H1 (cell line): ENCODE measurements at regions not wholly inside any gene's neighbourhood (a gene's known extent, or its start where the extent isn't known, plus 50 kb on each side); places are given as distances from the start of the nearest gene placed in this dataset.

Experiments used
- CTCF ChIA-PET: fragments of 300-600 bp; sonication (Branson Sonifier 250); formaldehyde crosslinking; loops from one replicate; lab custom pipeline; 2021; ENCODE audit not compliant: partially characterized antibody; lab: Charles Lee
- POLR2A ChIA-PET: fragments of 300-600 bp; sonication (Branson Sonifier 250); formaldehyde crosslinking; loops from one replicate; lab custom pipeline; 2021; ENCODE audit warnings: inconsistent platforms; ENCODE audit not compliant: partially characterized antibody; lab: Charles Lee
- DNase-seq, 2 experiments: peaks; one replicate each; pipeline versions ENCODE4 v3.0.0 to v3.0.0-alpha.2; 2010 to 2022; ENCODE audit warnings: low spot score in 2 of 2, low read depth in 1 of 2, mixed read lengths in 1 of 2
- FAIRE-seq: peaks from 2 replicates; lab custom pipeline; 2011; peaks lifted over from hg19 to GRCh38; lab: Jason Lieb, UNC
- H2AFZ ChIP-seq: 2 replicates; pipeline ENCODE4 v1.8.1; 2012; ENCODE audit warnings: low read length, inconsistent platforms
- H2AK5ac ChIP-seq: 2 replicates; pipeline ENCODE4 v1.6.1; 2013; ENCODE audit warnings: low read depth, low read length
- H2BK120ac ChIP-seq: replicated peaks from 2 replicates; pipeline ENCODE3; 2013; ENCODE audit warnings: low read depth, low read length, inconsistent platforms
- H2BK12ac ChIP-seq: 2 replicates; pipeline ENCODE4 v1.6.1; 2013; ENCODE audit warnings: low read depth, low read length
- H2BK15ac ChIP-seq: 2 replicates; pipeline ENCODE4 v1.6.1; 2013; ENCODE audit warnings: low read length
- H2BK20ac ChIP-seq: 2 replicates; pipeline ENCODE4 v1.6.1; 2013; ENCODE audit warnings: low read length
- H2BK5ac ChIP-seq: 2 replicates; pipeline ENCODE4 v1.6.1; 2013; ENCODE audit warnings: low read depth, low read length
- H3K14ac ChIP-seq: 2 replicates; pipeline ENCODE4 v1.6.1; 2013; ENCODE audit warnings: inconsistent platforms; ENCODE audit not compliant: insufficient read length
- H3K18ac ChIP-seq: 2 replicates; pipeline ENCODE4 v1.6.1; 2013; ENCODE audit warnings: low read length; ENCODE audit errors: extremely low read depth
- H3K23ac ChIP-seq: 2 replicates; pipeline ENCODE4 v1.6.1; 2013; ENCODE audit warnings: inconsistent platforms; ENCODE audit not compliant: insufficient read length
- H3K23me2 ChIP-seq: 2 replicates; pipeline ENCODE4 v1.6.1; 2013; ENCODE audit warnings: low read depth, low read length
- H3K27ac ChIP-seq: 2 replicates; pipeline ENCODE4 v1.6.1; 2011; ENCODE audit warnings: low read depth, low read length, inconsistent platforms
- H3K27me3 ChIP-seq, 4 experiments: replicated peaks in 1 of 4; 1 replicate in 1 of 4; 2 replicates in 3 of 4; pipeline versions ENCODE4 v1.6.1 to v1.8.1; 2011 to 2013; ENCODE audit warnings: low read length in 3 of 4, mild to moderate bottlenecking in 3 of 4, inconsistent platforms in 2 of 4, mixed read lengths in 2 of 4, moderate library complexity in 1 of 4; ENCODE audit not compliant: control insufficient read depth in 3 of 4, insufficient read depth in 3 of 4; ENCODE audit errors: extremely low read depth in 1 of 4
- H3K36me3 ChIP-seq, 4 experiments: 2 replicates each; pipeline versions ENCODE4 v1.6.1 to v1.8.1; 2011 to 2013; ENCODE audit warnings: mild to moderate bottlenecking in 4 of 4, low read length in 3 of 4, moderate library complexity in 2 of 4, control low read depth in 1 of 4, inconsistent platforms in 1 of 4; ENCODE audit not compliant: insufficient read depth in 4 of 4, control insufficient read depth in 2 of 4
- H3K4ac ChIP-seq: replicated peaks from 2 replicates; pipeline ENCODE3; 2013; ENCODE audit warnings: low read length, low read depth, mixed read lengths, inconsistent platforms; ENCODE audit not compliant: insufficient read length
- H3K4me1 ChIP-seq, 4 experiments: replicated peaks in 1 of 4; 1 replicate in 1 of 4; 2 replicates in 3 of 4; pipeline versions ENCODE4 v1.6.1 to v1.8.1; 2011 to 2013; ENCODE audit warnings: low read length in 3 of 4, inconsistent platforms in 2 of 4, mixed read lengths in 1 of 4; ENCODE audit not compliant: insufficient read depth in 4 of 4, control insufficient read depth in 3 of 4
- H3K4me2 ChIP-seq, 2 experiments: 2 replicates each; pipeline versions ENCODE4 v1.6.1 to v1.8.1; 2011 to 2013; ENCODE audit warnings: low read depth in 2 of 2, low read length in 2 of 2, control low read depth in 1 of 2, inconsistent platforms in 1 of 2, mild to moderate bottlenecking in 1 of 2; ENCODE audit not compliant: insufficient read depth in 1 of 2
- H3K4me3 ChIP-seq, 4 experiments: fragments of 200-600, 300-600 bp in 1 of 4; sonication (generic), shearing (Covaris generic), sonication (Bioruptor Twin) in 1 of 4; 2 replicates each; pipeline versions ENCODE4 v1.5.1 to v1.8.1; 2011 to 2016; ENCODE audit warnings: low read length in 4 of 4, low read depth in 3 of 4, control low read depth in 2 of 4, inconsistent platforms in 2 of 4, mild to moderate bottlenecking in 2 of 4, mixed read lengths in 1 of 4, moderate library complexity in 1 of 4; ENCODE audit not compliant: insufficient read depth in 2 of 4; ENCODE audit errors: extremely low read depth in 1 of 4
- H3K56ac ChIP-seq: replicated peaks from 2 replicates; pipeline ENCODE3; 2013; ENCODE audit warnings: low read depth, mild to moderate bottlenecking, mixed read lengths, low read length, inconsistent platforms; ENCODE audit not compliant: insufficient read length
- H3K79me1 ChIP-seq: 2 replicates; pipeline ENCODE4 v1.6.1; 2013; ENCODE audit warnings: low read depth, low read length, control low read depth
- H3K79me2 ChIP-seq, 2 experiments: 2 replicates each; pipeline versions ENCODE4 v1.6.1 to v1.8.1; 2012 to 2013; ENCODE audit warnings: low read length in 2 of 2, mild to moderate bottlenecking in 2 of 2, inconsistent platforms in 1 of 2; ENCODE audit not compliant: insufficient read depth in 2 of 2, control insufficient read depth in 1 of 2
- H3K9ac ChIP-seq, 4 experiments: replicated peaks in 1 of 4; 1 replicate in 1 of 4; 2 replicates in 3 of 4; pipeline versions ENCODE4 v1.6.1 to v1.8.1; 2011 to 2013; ENCODE audit warnings: low read depth in 3 of 4, low read length in 3 of 4, control low read depth in 2 of 4, mild to moderate bottlenecking in 2 of 4, moderate library complexity in 2 of 4, inconsistent platforms in 1 of 4; ENCODE audit errors: extremely low read depth in 1 of 4
- H3K9me3 ChIP-seq, 2 experiments: 2 replicates each; pipeline versions ENCODE4 v1.6.1 to v1.8.1; 2012 to 2013; ENCODE audit warnings: mild to moderate bottlenecking in 2 of 2, moderate library complexity in 2 of 2, control low read depth in 1 of 2, inconsistent platforms in 1 of 2, low read depth in 1 of 2, low read length in 1 of 2, mixed read lengths in 1 of 2; ENCODE audit not compliant: insufficient read depth in 2 of 2
- H4K20me1 ChIP-seq, 2 experiments: replicated peaks in 1 of 2; 2 replicates each; pipeline versions ENCODE3 to v1.8.1; 2011 to 2013; ENCODE audit warnings: inconsistent platforms in 2 of 2, low read length in 2 of 2, mild to moderate bottlenecking in 1 of 2; ENCODE audit not compliant: insufficient read depth in 2 of 2, control insufficient read depth in 1 of 2
- H4K5ac ChIP-seq: 2 replicates; pipeline ENCODE4 v1.6.1; 2013; ENCODE audit warnings: low read length, low read depth, mixed read lengths, inconsistent platforms; ENCODE audit not compliant: insufficient read length
- H4K8ac ChIP-seq: 2 replicates; pipeline ENCODE4 v1.8.0; 2013; ENCODE audit warnings: mild to moderate bottlenecking, moderate library complexity, low read length, inconsistent platforms; ENCODE audit not compliant: insufficient read depth; ENCODE audit errors: extremely low read depth
- H4K91ac ChIP-seq: replicated peaks from 2 replicates; pipeline ENCODE3; 2013; ENCODE audit warnings: low read length, mixed read lengths, inconsistent platforms; ENCODE audit not compliant: insufficient read length
- BACH1 ChIP-seq: IDR thresholded peaks from 2 replicates; pipeline ENCODE4 v1.6.1; 2012; ENCODE audit warnings: low read length, improper control_type of control experiment
- CBX5 ChIP-seq: fragments of 300-800, 300-1000 bp; sonication (generic); IDR thresholded peaks from 2 replicates; pipeline ENCODE4 v1.7.1; 2016; ENCODE audit warnings: antibody characterized with exemption, low read length, low read depth
- E2F6 ChIP-seq: IDR thresholded peaks from 2 replicates; pipeline ENCODE4 v1.6.1; 2012; ENCODE audit warnings: inconsistent platforms
- EZH2 ChIP-seq: fragments of 200-600 bp; sonication (generic); IDR thresholded peaks from 2 replicates; pipeline ENCODE4 v1.7.1; 2012; ENCODE audit warnings: low read depth, mild to moderate bottlenecking, moderate library complexity, low read length, inconsistent platforms; ENCODE audit not compliant: severe bottlenecking
- KDM5A ChIP-seq: fragments of 200-600 bp; IDR thresholded peaks from 2 replicates; pipeline ENCODE4 v1.7.1; 2012; ENCODE audit warnings: mild to moderate bottlenecking, low read length, inconsistent platforms, mixed read lengths
- NRF1 ChIP-seq: IDR thresholded peaks from 2 replicates; pipeline ENCODE4 v1.6.1; 2011; ENCODE audit warnings: mild to moderate bottlenecking, low read depth, low read length, improper control_type of control experiment
- POLR2AphosphoS5 ChIP-seq: IDR thresholded peaks from 2 replicates; pipeline ENCODE4 v1.6.1; 2011; ENCODE audit warnings: low read depth, low read length
- RBBP5 ChIP-seq: IDR thresholded peaks from 2 replicates; pipeline ENCODE4 v1.7.1; 2012; ENCODE audit warnings: low read depth, mild to moderate bottlenecking, inconsistent platforms, low read length, moderate library complexity, borderline replicate concordance
- SIN3A ChIP-seq, 2 experiments: IDR thresholded peaks in 1 of 2; conservative IDR thresholded peaks in 1 of 2; 2 replicates each; pipeline ENCODE4 v1.6.1; 2011 to 2012; ENCODE audit warnings: low read length in 2 of 2, improper control_type of control experiment in 1 of 2, low read depth in 1 of 2, mild to moderate bottlenecking in 1 of 2
- SIRT6 ChIP-seq: IDR thresholded peaks from one replicate; pipeline ENCODE4 v1.7.1; 2012; ENCODE audit warnings: low read length, inconsistent platforms
- SUZ12 ChIP-seq: fragments of 200-600 bp; sonication (generic); IDR thresholded peaks from 2 replicates; pipeline ENCODE4 v1.6.1; 2012; ENCODE audit warnings: mild to moderate bottlenecking, inconsistent platforms, low read length, moderate library complexity, mixed read lengths
- WGBS, 2 experiments: shearing (Covaris generic) in 1 of 2; methylation state at CpG; one replicate each; pipeline versions ENCODE4 v1.1.6 to v1.1.7; 2013 to 2015; ENCODE audit warnings: low lambda C conversion rate in 2 of 2, mixed read lengths in 2 of 2, inconsistent platforms in 1 of 2, low coverage in 1 of 2, missing lambda C conversion rate in 1 of 2; ENCODE audit not compliant: insufficient replicate concordance in 2 of 2, insufficient coverage in 1 of 2, insufficient read length in 1 of 2; ENCODE audit errors: extremely low coverage in 1 of 2, missing lambda C conversion rate in 1 of 2; 5-methylcytosine and 5-hydroxymethylcytosine counted together
- TF ChIP-seq, protein P1 (sequence below): IDR thresholded peaks from 2 replicates; pipeline ENCODE4 v1.6.1; 2012; ENCODE audit warnings: low read length, inconsistent platforms

DNA sequence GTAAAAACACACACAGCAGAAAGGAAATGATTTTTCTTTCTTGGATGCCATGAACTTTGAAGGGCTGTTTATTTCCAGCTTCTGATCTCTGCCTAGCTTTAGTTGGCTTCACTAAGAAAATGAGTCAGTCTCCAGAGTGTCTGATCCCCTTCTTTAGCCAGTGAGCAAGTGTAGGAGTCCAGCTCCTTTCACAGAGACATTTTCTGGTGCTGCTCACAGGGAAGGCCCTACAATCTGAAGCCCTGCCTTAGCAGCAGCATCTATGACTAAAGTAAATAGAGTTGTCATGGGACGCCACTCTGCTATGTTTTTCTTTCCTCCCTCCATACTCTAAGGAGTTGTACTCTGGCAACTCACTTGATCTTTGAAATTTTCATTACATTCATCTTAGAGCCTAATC lies 103.5 kb downstream of the RPAP3 start:
- Histone ChIP-seq H3K4me1 (no peaks in the 10 kb centered on the region), H4K91ac (no peak overlapping the region), H3K9ac (no peak overlapping the region), H3K56ac (no peak overlapping the region), H3K79me2 (no peaks in the 10 kb centered on the region), H3K23ac (no peak overlapping the region), H2BK5ac (no peak overlapping the region), H3K4ac (no peak overlapping the region), H3K27me3 (no peaks in the 10 kb centered on the region), H3K27ac (no peak overlapping the region), H3K23me2 (no peaks in the 10 kb centered on the region), H3K79me1 (no peaks in the 10 kb centered on the region), H2BK120ac (no peak overlapping the region), H2BK12ac (no peak overlapping the region), H4K8ac (no peak overlapping the region), H3K36me3 (no peaks in the 10 kb centered on the region; a peak in 1 of 8 replicates), H3K4me2 (no peak overlapping the region), H4K5ac (no peak overlapping the region), H2BK15ac (no peak overlapping the region), H3K9me3 (peaks cover 11 to 21% of the 10 kb centered on the region in 2 experiments; a peak in 3 of 4 replicates), H2AK5ac (no peak overlapping the region), H4K20me1 (no peaks in the 10 kb centered on the region), H3K14ac (no peak overlapping the region), H2BK20ac (no peak overlapping the region), H3K4me3 (no peak overlapping the region), H2AFZ (no peak overlapping the region), H3K18ac (no peak overlapping the region)
- CTCF ChIA-PET: interaction anchor here (1.3 kb wide), 2 partner anchors 35 to 56 kb away, joined by 3 to 4 read pairs; no protein-coding TSS in a partner anchor
- FAIRE-seq (no peak), DNase-seq (no peak)
- POLR2A ChIA-PET: no interaction called here
- WGBS, 2 experiments: 100% methylated on average over 1 of the region's 1 CpG; no CpG with 5 or more reads in 1 of the 2 experiments
- TF ChIP-seq NRF1: no peak
- TF ChIP-seq, protein P1, sequence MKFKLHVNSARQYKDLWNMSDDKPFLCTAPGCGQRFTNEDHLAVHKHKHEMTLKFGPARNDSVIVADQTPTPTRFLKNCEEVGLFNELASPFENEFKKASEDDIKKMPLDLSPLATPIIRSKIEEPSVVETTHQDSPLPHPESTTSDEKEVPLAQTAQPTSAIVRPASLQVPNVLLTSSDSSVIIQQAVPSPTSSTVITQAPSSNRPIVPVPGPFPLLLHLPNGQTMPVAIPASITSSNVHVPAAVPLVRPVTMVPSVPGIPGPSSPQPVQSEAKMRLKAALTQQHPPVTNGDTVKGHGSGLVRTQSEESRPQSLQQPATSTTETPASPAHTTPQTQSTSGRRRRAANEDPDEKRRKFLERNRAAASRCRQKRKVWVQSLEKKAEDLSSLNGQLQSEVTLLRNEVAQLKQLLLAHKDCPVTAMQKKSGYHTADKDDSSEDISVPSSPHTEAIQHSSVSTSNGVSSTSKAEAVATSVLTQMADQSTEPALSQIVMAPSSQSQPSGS: no peak
- TF ChIP-seq CBX5: no peak
- TF ChIP-seq BACH1: no peak
- TF ChIP-seq SIN3A (conservative IDR thresholded peaks at IDR 0.05 in 1 of 2, IDR thresholded peaks at IDR 0.05 in 1 of 2; ENCODE audit: low read depth in 1 of 2, low read length in 2 of 2): no peak
- no peak for TF ChIP-seq KDM5A
- TF ChIP-seq E2F6: no peak
- TF ChIP-seq RBBP5: no peak
- no peak for TF ChIP-seq SIRT6
- no peak for TF ChIP-seq POLR2AphosphoS5
- no peak for TF ChIP-seq SUZ12
- no peak for TF ChIP-seq EZH2
